Breast epithelium (tissue), 4 donors: ENCODE measurements at regions not wholly inside any gene's neighbourhood (a gene's known extent, or its start where the extent isn't known, plus 50 kb on each side); places are given as distances from the start of the nearest gene placed in this dataset.

ENCODE experiments used
- DNase-seq, 2 donors: peaks; one replicate each; pipeline ENCODE4 v3.0.0-alpha.2; 2019; ENCODE audit warnings: low spot score in 2 of 2
- H3K27ac ChIP-seq, 2 donors: fragments of 200-600 bp; sonication (generic) in 1 of 2; one replicate each; pipeline ENCODE4 v1.5.1; 2016 to 2019; ENCODE audit warnings: mild to moderate bottlenecking in 1 of 2
- H3K27me3 ChIP-seq, 2 donors: fragments of 200-600 bp; sonication (generic) in 1 of 2; one replicate each; pipeline versions ENCODE4 v1.5.1 to v1.6.0; 2017 to 2019; ENCODE audit warnings: control low read depth in 1 of 2, mild to moderate bottlenecking in 1 of 2
- H3K36me3 ChIP-seq: fragments of 200-600 bp; one replicate; pipeline ENCODE4 v1.5.1; 2019
- H3K4me1 ChIP-seq, 2 donors: fragments of 200-600 bp; sonication (generic); one replicate each; pipeline ENCODE4 v1.5.1; 2016 to 2019; ENCODE audit warnings: control low read depth in 1 of 2
- H3K4me3 ChIP-seq, 3 donors: fragments of 200-600 bp; sonication (generic); 1 replicate in 2 of 3; 2 replicates in 1 of 3; pipeline ENCODE4 v1.5.1; 2016 to 2019; ENCODE audit warnings: mild to moderate bottlenecking in 3 of 3, moderate library complexity in 2 of 3
- H3K9me3 ChIP-seq, 2 donors: fragments of 200-600 bp; sonication (generic) in 1 of 2; one replicate each; pipeline ENCODE4 v1.5.1; 2016 to 2019; ENCODE audit warnings: control low read depth in 1 of 2
- CTCF ChIP-seq, 3 donors: fragments of 450-650 bp; IDR thresholded peaks; one replicate each; pipeline ENCODE4 v1.5.1; 2016 to 2017; ENCODE audit warnings: antibody characterized with exemption in 3 of 3, mild to moderate bottlenecking in 3 of 3, moderate library complexity in 3 of 3
- POLR2A ChIP-seq: fragments of 450-650 bp; IDR thresholded peaks from one replicate; pipeline ENCODE4 v1.6.1; 2016; ENCODE audit warnings: antibody characterized with exemption, mild to moderate bottlenecking, moderate library complexity
- POLR2AphosphoS5 ChIP-seq, 3 donors: sonication (generic); formaldehyde crosslinking; IDR thresholded peaks; one replicate each; pipeline ENCODE4 v1.6.1; 2017; ENCODE audit warnings: antibody characterized with exemption in 3 of 3
- intact Hi-C: fragments of 100-400 bp; cut with DNase I; formaldehyde crosslinking; loops from one replicate; pipeline ENCODE4 v1.15.1; 2023; ENCODE audit warnings: low total_unique reads

GRCh38 chr21:35652872-35653271 lies 407.5 kb downstream of the SETD4 start:
- Histone ChIP-seq H3K4me3 (no peak overlapping the region), H3K36me3 (no peaks in the 10 kb centered on the region), H3K9me3 (no peaks in the 10 kb centered on the region), H3K27me3 (no peaks in the 10 kb centered on the region), H3K27ac (no peak overlapping the region), H3K4me1 (no peaks in the 10 kb centered on the region)
- TF ChIP-seq POLR2A = no peak
- no peak for TF ChIP-seq CTCF (IDR thresholded peaks at IDR 0.05)
- TF ChIP-seq POLR2AphosphoS5 (IDR thresholded peaks at IDR 0.05) = no peak
- intact Hi-C loops = no loop called here
- no peak for DNase-seq

GRCh38 chr21:35652196-35652595 lies 408.1 kb downstream of the SETD4 start:
- Histone ChIP-seq H3K36me3 (no peaks in the 10 kb centered on the region), H3K4me3 (no peak overlapping the region), H3K27ac (no peak overlapping the region), H3K9me3 (no peaks in the 10 kb centered on the region), H3K27me3 (no peaks in the 10 kb centered on the region), H3K4me1 (no peaks in the 10 kb centered on the region)
- intact Hi-C loops = no loop called here
- no peak for DNase-seq
- TF ChIP-seq CTCF (IDR thresholded peaks at IDR 0.05) = no peak
- no peak for TF ChIP-seq POLR2A
- no peak for TF ChIP-seq POLR2AphosphoS5 (IDR thresholded peaks at IDR 0.05)

- no peak for TF ChIP-seq POLR2AphosphoS5 (IDR thresholded peaks at IDR 0.05)
- no peak for TF ChIP-seq CTCF (IDR thresholded peaks at IDR 0.05)
- DNase-seq = no peak
- no peak overlapping the region for H3K27ac ChIP-seq
- H3K4me1 ChIP-seq = no peaks in the 10 kb centered on the region
- H3K9me3 ChIP-seq = no peaks in the 10 kb centered on the region
- no peaks in the 10 kb centered on the region for H3K36me3 ChIP-seq
- H3K4me3 ChIP-seq = no peak overlapping the region
- no peaks in the 10 kb centered on the region for H3K27me3 ChIP-seq
- intact Hi-C loops = no loop called here
Measured at GRCh38 chr21:35651196-35651595, 409.1 kb downstream of the SETD4 start.

- Histone ChIP-seq H3K4me1 (no peaks in the 10 kb centered on the region), H3K9me3 (no peaks in the 10 kb centered on the region), H3K27ac (no peak overlapping the region), H3K4me3 (no peak overlapping the region), H3K27me3 (no peaks in the 10 kb centered on the region), H3K36me3 (no peaks in the 10 kb centered on the region)
- intact Hi-C loops = no loop called here
- TF ChIP-seq CTCF (IDR thresholded peaks at IDR 0.05) (no peak), POLR2A (no peak), POLR2AphosphoS5 (IDR thresholded peaks at IDR 0.05) (no peak)
- no peak for DNase-seq
Measured at GRCh38 chr21:35649186-35649585, 411.1 kb downstream of the SETD4 start.

- TF ChIP-seq POLR2A (no peak), CTCF (IDR thresholded peaks at IDR 0.05) (no peak), POLR2AphosphoS5 (IDR thresholded peaks at IDR 0.05) (no peak)
- DNase-seq = no peak
- no peak overlapping the region for H3K4me3 ChIP-seq
- intact Hi-C loops = no loop called here
- no peaks in the 10 kb centered on the region for H3K9me3 ChIP-seq
- no peaks in the 10 kb centered on the region for H3K4me1 ChIP-seq
- no peaks in the 10 kb centered on the region for H3K36me3 ChIP-seq
- no peak overlapping the region for H3K27ac ChIP-seq
- no peaks in the 10 kb centered on the region for H3K27me3 ChIP-seq
Measured at GRCh38 chr21:35648512-35648911, 411.8 kb downstream of the SETD4 start.
